Mammary epithelial cell (primary cell): ENCODE measurements at regions not wholly inside any gene's neighbourhood (a gene's known extent, or its start where the extent isn't known, plus 50 kb on each side); places are given as distances from the start of the nearest gene placed in this dataset.

ENCODE experiments used
- CTCF ChIP-seq, 2 donors: IDR thresholded peaks in 1 of 2; conservative IDR thresholded peaks in 1 of 2; 2 replicates each; pipeline ENCODE4 v1.5.1; 2011 to 2012; ENCODE audit warnings: inconsistent platforms in 2 of 2, low read length in 2 of 2, mild to moderate bottlenecking in 2 of 2, control low read depth in 1 of 2, low read depth in 1 of 2; ENCODE audit not compliant: insufficient read depth in 1 of 2; ENCODE audit errors: extremely low read depth in 1 of 2
- EZH2 ChIP-seq: IDR thresholded peaks from 2 replicates; pipeline ENCODE4 v1.6.1; 2012; ENCODE audit warnings: low read length, inconsistent platforms, borderline replicate concordance

GRCh38 chr2:82055846-82056245, 1751.3 kb upstream of the LRRTM1 start:
- TF ChIP-seq CTCF (conservative IDR thresholded peaks at IDR 0.05 in 1 of 2, IDR thresholded peaks at IDR 0.05 in 1 of 2; ENCODE audit: extremely low read depth in 1 of 2, insufficient read depth in 1 of 2, low read depth in 1 of 2, low read length in 2 of 2) (no peak), EZH2 (no peak)
